HG02759 (cell line): ENCODE measurements at regions not wholly inside any gene's neighbourhood (a gene's known extent, or its start where the extent isn't known, plus 50 kb on each side); places are given as distances from the start of the nearest gene placed in this dataset.
"Not testable (repeated sequence)": the region's sequence is repeated elsewhere in the genome, so short reads cannot be mapped to it uniquely, and the experiment has no call there.

ENCODE experiments used
- ATAC-seq: cut with Tn5 transposase; IDR thresholded peaks from one replicate; pipeline ENCODE4 v1.9.1; 2021; ENCODE audit warnings: mild to moderate bottlenecking, moderate library complexity; ENCODE audit not compliant: unreplicated experiment

- no peak for ATAC-seq
Observed at GRCh38 chr9:104269996-104270963, 176.2 kb downstream of the SMC2 start.

- ATAC-seq = no peak
Observed at GRCh38 chr9:104276709-104277245, 182.7 kb downstream of the SMC2 start.

GRCh38 chr9:104278929-104279496 lies 184.9 kb downstream of the SMC2 start:
- no peak for ATAC-seq

GRCh38 chr9:104279535-104280177 lies 185.5 kb downstream of the SMC2 start:
- ATAC-seq = no peak

GRCh38 chr9:104280178-104280560 lies 186.1 kb downstream of the SMC2 start:
- ATAC-seq = no peak

GRCh38 chr9:104280711-104281110 lies 186.6 kb downstream of the SMC2 start:
- no peak for ATAC-seq

- no peak for ATAC-seq
Observed at GRCh38 chr9:104286187-104286586, 192.1 kb downstream of the SMC2 start.

GRCh38 chr9:104286799-104287198 lies 192.7 kb downstream of the SMC2 start:
- no peak for ATAC-seq

GRCh38 chr9:104287253-104287878 lies 193.3 kb downstream of the SMC2 start:
- ATAC-seq = no peak

GRCh38 chr9:104293877-104294276 lies 199.8 kb downstream of the SMC2 start:
- no peak for ATAC-seq

- ATAC-seq = no peak
Observed at GRCh38 chr9:104300124-104300523, 203.9 kb upstream of the OR13F1 start.

GRCh38 chr9:104301755-104302154 lies 202.3 kb upstream of the OR13F1 start:
- ATAC-seq = no peak

- no peak for ATAC-seq
Observed at GRCh38 chr9:104302775-104303174, 201.3 kb upstream of the OR13F1 start.

GRCh38 chr9:104304925-104305324 lies 199.1 kb upstream of the OR13F1 start:
- no peak for ATAC-seq

- no peak for ATAC-seq
Observed at GRCh38 chr9:104313396-104314110, 190.5 kb upstream of the OR13F1 start.

GRCh38 chr9:104316201-104317009 lies 187.7 kb upstream of the OR13F1 start:
- ATAC-seq = not testable (repeated sequence)

GRCh38 chr9:104319198-104319597 lies 184.9 kb upstream of the OR13F1 start:
- ATAC-seq = no peak

- ATAC-seq = no peak
Observed at GRCh38 chr9:104319685-104320084, 184.4 kb upstream of the OR13F1 start.

GRCh38 chr9:104322596-104322995 lies 181.5 kb upstream of the OR13F1 start:
- no peak for ATAC-seq
